C4-2B (cell line): ENCODE measurements at regions not wholly inside any gene's neighbourhood (a gene's known extent, or its start where the extent isn't known, plus 50 kb on each side); places are given as distances from the start of the nearest gene placed in this dataset.

Source experiments
- ZFX ChIP-seq: fragments of 450-650 bp; IDR thresholded peaks from 2 replicates; pipeline ENCODE4 v1.6.1; 2017
- TF ChIP-seq, protein P1 (sequence below): fragments of 450-650 bp; conservative IDR thresholded peaks from 2 replicates; pipeline ENCODE4 v1.5.1; 2017; ENCODE audit warnings: mild to moderate bottlenecking

DNA sequence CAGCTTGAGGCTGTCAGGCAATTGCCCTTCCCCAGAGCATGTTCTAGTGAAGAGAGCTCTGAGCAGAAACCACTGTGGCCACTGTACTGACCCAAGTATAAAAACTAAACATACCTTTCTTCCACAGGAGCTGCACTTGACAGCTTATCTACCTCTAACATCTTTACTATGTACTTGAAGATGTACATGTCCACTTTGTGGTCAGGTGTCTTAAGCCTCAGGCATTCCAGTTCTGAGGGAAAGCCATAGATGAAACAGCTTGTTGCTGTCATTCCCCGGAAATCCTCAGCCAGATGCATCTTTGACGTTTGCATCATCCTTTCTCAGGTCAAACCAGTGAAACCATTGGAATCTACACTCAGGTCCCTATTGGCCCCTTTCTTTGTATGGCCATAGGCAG, 70.4 kb downstream of the CHRM3 start:
- TF ChIP-seq, protein P1, sequence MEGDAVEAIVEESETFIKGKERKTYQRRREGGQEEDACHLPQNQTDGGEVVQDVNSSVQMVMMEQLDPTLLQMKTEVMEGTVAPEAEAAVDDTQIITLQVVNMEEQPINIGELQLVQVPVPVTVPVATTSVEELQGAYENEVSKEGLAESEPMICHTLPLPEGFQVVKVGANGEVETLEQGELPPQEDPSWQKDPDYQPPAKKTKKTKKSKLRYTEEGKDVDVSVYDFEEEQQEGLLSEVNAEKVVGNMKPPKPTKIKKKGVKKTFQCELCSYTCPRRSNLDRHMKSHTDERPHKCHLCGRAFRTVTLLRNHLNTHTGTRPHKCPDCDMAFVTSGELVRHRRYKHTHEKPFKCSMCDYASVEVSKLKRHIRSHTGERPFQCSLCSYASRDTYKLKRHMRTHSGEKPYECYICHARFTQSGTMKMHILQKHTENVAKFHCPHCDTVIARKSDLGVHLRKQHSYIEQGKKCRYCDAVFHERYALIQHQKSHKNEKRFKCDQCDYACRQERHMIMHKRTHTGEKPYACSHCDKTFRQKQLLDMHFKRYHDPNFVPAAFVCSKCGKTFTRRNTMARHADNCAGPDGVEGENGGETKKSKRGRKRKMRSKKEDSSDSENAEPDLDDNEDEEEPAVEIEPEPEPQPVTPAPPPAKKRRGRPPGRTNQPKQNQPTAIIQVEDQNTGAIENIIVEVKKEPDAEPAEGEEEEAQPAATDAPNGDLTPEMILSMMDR: no peak
- no peak for TF ChIP-seq ZFX
